MM.1S (cell line): ENCODE measurements at regions not wholly inside any gene's neighbourhood (a gene's known extent, or its start where the extent isn't known, plus 50 kb on each side); places are given as distances from the start of the nearest gene placed in this dataset.

Experiments
- DNase-seq: peaks from one replicate; pipeline ENCODE4 v3.0.0-alpha.2; 2015
- H2AFZ ChIP-seq: fragments of 300-600 bp; sonication (generic); 2 replicates; pipeline ENCODE4 v1.6.0; 2016; ENCODE audit warnings: antibody characterized with exemption, low read length
- H3F3A ChIP-seq: fragments of 300-600 bp; sonication (generic); 2 replicates; pipeline ENCODE4 v1.6.1; 2016; ENCODE audit warnings: mild to moderate bottlenecking, antibody characterized with exemption, low read length, moderate library complexity, mixed read lengths; ENCODE audit not compliant: insufficient read depth
- H3K27ac ChIP-seq: fragments of 300-600 bp; sonication (generic); 2 replicates; pipeline ENCODE4 v1.5.1; 2016; ENCODE audit warnings: mild to moderate bottlenecking, low read length
- H3K27me3 ChIP-seq: fragments of 300-600 bp; sonication (generic); replicated peaks from 2 replicates; pipeline ENCODE4 v1.6.0; 2016; ENCODE audit warnings: low read length; ENCODE audit not compliant: insufficient read depth
- H3K36me3 ChIP-seq: fragments of 300-600 bp; sonication (generic); replicated peaks from 2 replicates; pipeline ENCODE4 v1.6.1; 2016; ENCODE audit warnings: mild to moderate bottlenecking, low read length, mixed read lengths; ENCODE audit not compliant: insufficient read depth
- H3K4me1 ChIP-seq: fragments of 300-600 bp; sonication (generic); 2 replicates; pipeline ENCODE4 v1.6.1; 2016; ENCODE audit warnings: low read length, mixed read lengths
- H3K4me2 ChIP-seq: fragments of 300-600 bp; sonication (generic); 2 replicates; pipeline ENCODE4 v1.6.0; 2016; ENCODE audit warnings: low read depth, low read length
- H3K4me3 ChIP-seq: fragments of 300-600 bp; sonication (generic); 2 replicates; pipeline ENCODE4 v1.5.1; 2016; ENCODE audit warnings: low read length, mixed read lengths
- H3K79me2 ChIP-seq: fragments of 300-600 bp; sonication (generic); 2 replicates; pipeline ENCODE4 v1.6.1; 2016; ENCODE audit warnings: mixed run types, low read length, mixed read lengths
- H3K9ac ChIP-seq: fragments of 300-600 bp; sonication (generic); 2 replicates; pipeline ENCODE4 v1.6.1; 2016; ENCODE audit warnings: low read length, mixed read lengths
- H3K9me2 ChIP-seq: fragments of 300-600 bp; sonication (generic); replicated peaks from 2 replicates; pipeline ENCODE4 v1.6.1; 2016; ENCODE audit warnings: mild to moderate bottlenecking, low read length, mixed read lengths; ENCODE audit not compliant: insufficient read depth
- H3K9me3 ChIP-seq: fragments of 300-600 bp; sonication (generic); replicated peaks from 2 replicates; pipeline ENCODE4 v1.6.1; 2016; ENCODE audit warnings: mild to moderate bottlenecking, low read length, mixed read lengths; ENCODE audit not compliant: insufficient read depth
- H4K20me1 ChIP-seq: fragments of 300-600 bp; sonication (generic); 2 replicates; pipeline ENCODE4 v1.6.1; 2016; ENCODE audit warnings: mild to moderate bottlenecking, low read length, moderate library complexity, mixed read lengths; ENCODE audit not compliant: insufficient read depth
- CTCF ChIP-seq: fragments of 300-600 bp; sonication (generic); IDR thresholded peaks from 2 replicates; pipeline ENCODE4 v1.5.1; 2016; ENCODE audit warnings: antibody characterized with exemption, low read length, mixed read lengths
- EZH2 ChIP-seq: fragments of 300-600 bp; sonication (generic); optimal IDR thresholded peaks from 2 replicates; pipeline ENCODE3; 2017; ENCODE audit warnings: low read depth, mild to moderate bottlenecking, antibody characterized with exemption, low read length, mixed read lengths
- EZH2phosphoT487 ChIP-seq: fragments of 300-600 bp; sonication (generic); IDR thresholded peaks from 2 replicates; pipeline ENCODE4 v1.6.1; 2018; ENCODE audit warnings: antibody characterized with exemption, low read length

GRCh38 chr11:28584992-28585391, 476.8 kb downstream of the METTL15 start:
- no peaks in the 10 kb centered on the region for H3K79me2 ChIP-seq
- no peaks in the 10 kb centered on the region for H3K36me3 ChIP-seq
- H3K9ac ChIP-seq: no peak overlapping the region
- H4K20me1 ChIP-seq: no peaks in the 10 kb centered on the region
- no peak for DNase-seq
- H3K27me3 ChIP-seq: no peaks in the 10 kb centered on the region
- no peaks in the 10 kb centered on the region for H3K4me1 ChIP-seq
- H3K9me2 ChIP-seq: no peaks in the 10 kb centered on the region
- H3K9me3 ChIP-seq: no peaks in the 10 kb centered on the region
- no peak overlapping the region for H3K4me3 ChIP-seq
- no peak overlapping the region for H2AFZ ChIP-seq
- no peaks in the 10 kb centered on the region for H3F3A ChIP-seq
- H3K27ac ChIP-seq: no peak overlapping the region
- no peak overlapping the region for H3K4me2 ChIP-seq
- TF ChIP-seq EZH2 (no peak), EZH2phosphoT487 (no peak), CTCF (no peak)

- Histone ChIP-seq H3K4me1 (no peaks in the 10 kb centered on the region), H3K9me3 (no peaks in the 10 kb centered on the region), H3K36me3 (no peaks in the 10 kb centered on the region), H3K4me2 (no peak overlapping the region), H3K27me3 (no peaks in the 10 kb centered on the region), H3K79me2 (no peaks in the 10 kb centered on the region), H3F3A (no peaks in the 10 kb centered on the region), H3K9me2 (no peaks in the 10 kb centered on the region), H4K20me1 (no peaks in the 10 kb centered on the region), H3K4me3 (no peak overlapping the region), H3K27ac (no peak overlapping the region), H3K9ac (no peak overlapping the region), H2AFZ (no peak overlapping the region)
- DNase-seq: no peak
- TF ChIP-seq CTCF (no peak), EZH2 (no peak), EZH2phosphoT487 (no peak)
Measured at GRCh38 chr11:28582506-28582905, 474.3 kb downstream of the METTL15 start.

- H3K4me3 ChIP-seq: no peak overlapping the region
- H3K27me3 ChIP-seq: no peaks in the 10 kb centered on the region
- H3K27ac ChIP-seq: no peak overlapping the region
- no peak overlapping the region for H3K4me2 ChIP-seq
- no peaks in the 10 kb centered on the region for H3K4me1 ChIP-seq
- no peaks in the 10 kb centered on the region for H3K79me2 ChIP-seq
- H3K36me3 ChIP-seq: no peaks in the 10 kb centered on the region
- no peaks in the 10 kb centered on the region for H4K20me1 ChIP-seq
- H3K9me2 ChIP-seq: no peaks in the 10 kb centered on the region
- H3F3A ChIP-seq: no peaks in the 10 kb centered on the region
- TF ChIP-seq CTCF (no peak), EZH2 (no peak), EZH2phosphoT487 (no peak)
- no peak overlapping the region for H2AFZ ChIP-seq
- H3K9me3 ChIP-seq: no peaks in the 10 kb centered on the region
- H3K9ac ChIP-seq: no peak overlapping the region
- no peak for DNase-seq
Measured at GRCh38 chr11:28581286-28582242, 473.4 kb downstream of the METTL15 start.
